GM21367 (cell line): ENCODE measurements at regions not wholly inside any gene's neighbourhood (a gene's known extent, or its start where the extent isn't known, plus 50 kb on each side); places are given as distances from the start of the nearest gene placed in this dataset.
A peak's percentile ranks its signal among the peaks of the same experiment; 100 is the strongest.

ENCODE experiments used
- ATAC-seq: cut with Tn5 transposase; IDR thresholded peaks from one replicate; pipeline ENCODE4 v1.9.1; 2021; ENCODE audit not compliant: unreplicated experiment

- peak; percentile 39 for ATAC-seq
These were observed 231.2 kb upstream of the PLEKHG7 start for GRCh38 chr12:92471551-92471950.

- peak; percentile 23 for ATAC-seq
These were observed 232.2 kb upstream of the PLEKHG7 start for GRCh38 chr12:92470608-92471021.

- no peak for ATAC-seq
These were observed 233.0 kb upstream of the PLEKHG7 start for GRCh38 chr12:92469837-92470236.

GRCh38 chr12:92468358-92469020, 234.3 kb upstream of the PLEKHG7 start:
- no peak for ATAC-seq

- ATAC-seq = no peak
These were observed 234.9 kb upstream of the PLEKHG7 start for GRCh38 chr12:92467886-92468285.

- peak; percentile 33 for ATAC-seq
These were observed 236.1 kb upstream of the PLEKHG7 start for GRCh38 chr12:92466391-92467305.

GRCh38 chr12:92465786-92466295, 236.9 kb upstream of the PLEKHG7 start:
- ATAC-seq = no peak

GRCh38 chr12:92464911-92465310, 237.9 kb upstream of the PLEKHG7 start:
- no peak for ATAC-seq

GRCh38 chr12:92463171-92463570, 239.6 kb upstream of the PLEKHG7 start:
- ATAC-seq = no peak

GRCh38 chr12:92462527-92462926, 240.3 kb upstream of the PLEKHG7 start:
- ATAC-seq = no peak

- ATAC-seq = peak; percentile 58
These were observed 240.7 kb upstream of the PLEKHG7 start for GRCh38 chr12:92462049-92462448.

- no peak for ATAC-seq
These were observed 242.9 kb upstream of the PLEKHG7 start for GRCh38 chr12:92459850-92460249.

- no peak for ATAC-seq
These were observed 243.8 kb upstream of the PLEKHG7 start for GRCh38 chr12:92458996-92459395.

- ATAC-seq = no peak
These were observed 245.2 kb upstream of the PLEKHG7 start for GRCh38 chr12:92457458-92458180.

- no peak for ATAC-seq
These were observed 250.0 kb upstream of the PLEKHG7 start for GRCh38 chr12:92452763-92453162.

- ATAC-seq = no peak
These were observed 256.7 kb upstream of the PLEKHG7 start for GRCh38 chr12:92446083-92446460.

GRCh38 chr12:92445253-92446082, 257.3 kb upstream of the PLEKHG7 start:
- peak; percentile 69 for ATAC-seq

- peak; percentile 39 for ATAC-seq
These were observed 258.0 kb upstream of the PLEKHG7 start for GRCh38 chr12:92444763-92445162.

- no peak for ATAC-seq
These were observed 260.0 kb upstream of the PLEKHG7 start for GRCh38 chr12:92442782-92443181.

- ATAC-seq = no peak
These were observed 262.7 kb upstream of the PLEKHG7 start for GRCh38 chr12:92440072-92440471.
